Mesothelial cell of epicardium (in vitro differentiated cells): ENCODE measurements at regions not wholly inside any gene's neighbourhood (a gene's known extent, or its start where the extent isn't known, plus 50 kb on each side); places are given as distances from the start of the nearest gene placed in this dataset.

ENCODE experiments used
- DNase-seq, 2 experiments: peaks; one replicate each; pipeline ENCODE4 v3.0.0; 2021; ENCODE audit warnings: low spot score in 2 of 2; ENCODE audit not compliant: unreplicated experiment in 2 of 2
- H3K27ac Mint-ChIP-seq: 2 replicates; pipeline ENCODE4 v1.8.0; 2021; ENCODE audit warnings: mixed read lengths
- H3K27me3 Mint-ChIP-seq: 2 replicates; pipeline ENCODE4 v1.8.0; 2021; ENCODE audit warnings: low read depth, mixed read lengths
- H3K36me3 Mint-ChIP-seq: 2 replicates; pipeline ENCODE4 v1.8.0; 2021; ENCODE audit warnings: mixed read lengths
- H3K4me1 Mint-ChIP-seq: 2 replicates; pipeline ENCODE4 v1.8.0; 2021; ENCODE audit warnings: mixed read lengths
- H3K4me3 Mint-ChIP-seq: 2 replicates; pipeline ENCODE4 v1.8.0; 2021; ENCODE audit warnings: mild to moderate bottlenecking, moderate library complexity, mixed read lengths
- H3K9me3 Mint-ChIP-seq: 2 replicates; pipeline ENCODE4 v1.8.0; 2021; ENCODE audit warnings: mixed read lengths
- TF ChIP-seq, protein P1 (sequence below): fragments of 200-600 bp; sonication (generic); IDR thresholded peaks from one replicate; pipeline ENCODE4 v1.5.0; 2021; ENCODE audit warnings: antibody characterized with exemption; ENCODE audit not compliant: unreplicated experiment

- TF ChIP-seq, protein P1, sequence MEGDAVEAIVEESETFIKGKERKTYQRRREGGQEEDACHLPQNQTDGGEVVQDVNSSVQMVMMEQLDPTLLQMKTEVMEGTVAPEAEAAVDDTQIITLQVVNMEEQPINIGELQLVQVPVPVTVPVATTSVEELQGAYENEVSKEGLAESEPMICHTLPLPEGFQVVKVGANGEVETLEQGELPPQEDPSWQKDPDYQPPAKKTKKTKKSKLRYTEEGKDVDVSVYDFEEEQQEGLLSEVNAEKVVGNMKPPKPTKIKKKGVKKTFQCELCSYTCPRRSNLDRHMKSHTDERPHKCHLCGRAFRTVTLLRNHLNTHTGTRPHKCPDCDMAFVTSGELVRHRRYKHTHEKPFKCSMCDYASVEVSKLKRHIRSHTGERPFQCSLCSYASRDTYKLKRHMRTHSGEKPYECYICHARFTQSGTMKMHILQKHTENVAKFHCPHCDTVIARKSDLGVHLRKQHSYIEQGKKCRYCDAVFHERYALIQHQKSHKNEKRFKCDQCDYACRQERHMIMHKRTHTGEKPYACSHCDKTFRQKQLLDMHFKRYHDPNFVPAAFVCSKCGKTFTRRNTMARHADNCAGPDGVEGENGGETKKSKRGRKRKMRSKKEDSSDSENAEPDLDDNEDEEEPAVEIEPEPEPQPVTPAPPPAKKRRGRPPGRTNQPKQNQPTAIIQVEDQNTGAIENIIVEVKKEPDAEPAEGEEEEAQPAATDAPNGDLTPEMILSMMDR: no peak
- H3K4me1 Mint-ChIP-seq: peaks cover 9% of the 10 kb centered on the region
- no peaks in the 10 kb centered on the region for H3K36me3 Mint-ChIP-seq
- H3K27ac Mint-ChIP-seq: no peak overlapping the region
- no peaks in the 10 kb centered on the region for H3K27me3 Mint-ChIP-seq
- no peak for DNase-seq
- no peaks in the 10 kb centered on the region for H3K9me3 Mint-ChIP-seq
- no peak overlapping the region for H3K4me3 Mint-ChIP-seq
Measured at GRCh38 chr12:13503094-13503835, 306.7 kb downstream of the EMP1 start.

- peaks cover 4% of the 10 kb centered on the region for H3K9me3 Mint-ChIP-seq
- H3K27ac Mint-ChIP-seq: no peak overlapping the region
- H3K27me3 Mint-ChIP-seq: peaks cover 4% of the 10 kb centered on the region
- H3K4me3 Mint-ChIP-seq: no peak overlapping the region
- no peak for DNase-seq
- H3K4me1 Mint-ChIP-seq: peaks cover 14% of the 10 kb centered on the region
- H3K36me3 Mint-ChIP-seq: no peaks in the 10 kb centered on the region
- TF ChIP-seq, protein P1: no peak
Measured at GRCh38 chr12:13499008-13499407, 302.5 kb downstream of the EMP1 start.

DNA sequence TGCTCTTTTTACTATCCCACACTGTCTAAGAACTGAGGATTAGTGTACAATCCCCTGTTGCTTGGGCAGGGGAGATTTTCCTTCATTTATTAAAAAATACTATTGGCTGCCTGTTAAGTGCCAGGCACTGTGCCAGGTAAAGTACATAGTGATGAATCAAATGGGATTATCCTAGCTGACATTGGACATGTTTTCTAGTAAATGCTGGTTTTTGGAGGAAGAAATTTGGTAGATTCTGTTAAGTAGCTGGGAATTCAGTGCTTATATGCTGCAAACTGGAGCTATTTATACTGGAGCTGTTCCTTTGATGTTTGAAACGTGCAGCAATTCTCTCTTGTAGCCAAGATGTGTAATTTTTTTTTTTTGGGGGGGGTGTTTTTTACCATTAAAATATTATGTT lies 299.6 kb downstream of the EMP1 start:
- TF ChIP-seq, protein P1: no peak
- Mint-ChIP-seq H3K4me1 (peaks cover 7% of the 10 kb centered on the region), H3K9me3 (peaks cover 9% of the 10 kb centered on the region), H3K27ac (no peak overlapping the region), H3K36me3 (no peaks in the 10 kb centered on the region), H3K27me3 (peaks cover 4% of the 10 kb centered on the region), H3K4me3 (no peak overlapping the region)
- DNase-seq: no peak

- Mint-ChIP-seq H3K36me3 (no peaks in the 10 kb centered on the region), H3K4me1 (no peaks in the 10 kb centered on the region)
Measured at GRCh38 chr12:13489246-13489645, 292.7 kb downstream of the EMP1 start.

GRCh38 chr12:13487326-13487725 lies 290.8 kb downstream of the EMP1 start:
- Mint-ChIP-seq H3K27ac (no peak overlapping the region), H3K36me3 (no peaks in the 10 kb centered on the region), H3K4me1 (no peaks in the 10 kb centered on the region), H3K9me3 (no peaks in the 10 kb centered on the region), H3K4me3 (no peak overlapping the region), H3K27me3 (no peaks in the 10 kb centered on the region)
- TF ChIP-seq, protein P1: no peak
- no peak for DNase-seq

More at GRCh38 chr12:13489246-13489645, 292.7 kb downstream of the EMP1 start:
- Mint-ChIP-seq H3K9me3 (peaks cover 7% of the 10 kb centered on the region), H3K27ac (no peak overlapping the region), H3K27me3 (peaks cover 3% of the 10 kb centered on the region), H3K4me3 (no peak overlapping the region)
- DNase-seq: no peak
- TF ChIP-seq, protein P1: no peak

GRCh38 chr12:13486794-13487193 lies 290.3 kb downstream of the EMP1 start:
- Mint-ChIP-seq H3K9me3 (no peaks in the 10 kb centered on the region), H3K27me3 (no peaks in the 10 kb centered on the region), H3K36me3 (no peaks in the 10 kb centered on the region), H3K27ac (no peak overlapping the region), H3K4me3 (no peak overlapping the region), H3K4me1 (no peaks in the 10 kb centered on the region)
- TF ChIP-seq, protein P1: no peak
- no peak for DNase-seq
